Right renal cortex interstitium (tissue), 3 donors: ENCODE measurements at regions not wholly inside any gene's neighbourhood (a gene's known extent, or its start where the extent isn't known, plus 50 kb on each side); places are given as distances from the start of the nearest gene placed in this dataset.
"Not testable (repeated sequence)": the region's sequence is repeated elsewhere in the genome, so short reads cannot be mapped to it uniquely, and the experiment has no call there.

ENCODE experiments used
- DNase-seq, 3 donors: peaks; one replicate each; pipeline ENCODE4 v3.0.0-alpha.2; 2013; ENCODE audit warnings: low read depth in 3 of 3, low spot score in 2 of 3

DNA sequence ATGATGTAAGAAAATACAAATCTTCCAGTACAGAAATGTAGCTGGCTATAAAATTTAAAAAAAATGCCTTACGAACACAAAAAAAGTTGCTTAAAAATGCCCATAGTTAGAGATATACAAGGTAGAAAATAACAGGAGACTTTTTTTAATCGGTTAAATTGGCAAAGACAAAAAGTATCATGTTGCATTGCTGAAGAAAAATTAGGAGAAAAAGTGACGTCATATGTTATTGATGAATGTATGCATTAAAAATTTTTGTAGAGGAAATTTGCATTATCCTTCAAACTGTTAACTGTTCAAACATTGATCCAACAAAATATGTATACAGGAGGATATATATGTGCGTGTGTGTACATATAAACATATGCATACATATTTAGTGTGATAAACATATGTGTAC, 1634.4 kb upstream of the PCDH7 start:
- DNase-seq, result no peak

DNA sequence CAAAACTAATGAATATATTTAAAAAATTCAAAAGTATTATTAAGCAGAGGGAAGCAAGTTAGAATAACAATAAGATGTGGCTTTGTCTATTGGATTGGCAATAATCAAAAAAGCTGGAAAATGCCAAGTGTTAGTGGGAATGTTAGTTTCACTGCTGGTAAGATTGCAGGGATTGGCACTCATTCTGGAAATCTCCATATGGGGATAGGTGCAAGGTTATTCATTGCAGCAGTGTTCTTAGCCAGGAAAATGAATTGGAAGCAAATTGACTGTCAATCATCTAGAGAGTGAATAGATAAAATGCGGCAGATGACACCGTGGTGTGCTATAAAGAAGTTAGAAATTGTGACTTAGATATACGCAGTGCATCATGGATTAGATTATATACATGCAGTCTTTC, 1615.5 kb upstream of the PCDH7 start:
- no peak for DNase-seq

DNA sequence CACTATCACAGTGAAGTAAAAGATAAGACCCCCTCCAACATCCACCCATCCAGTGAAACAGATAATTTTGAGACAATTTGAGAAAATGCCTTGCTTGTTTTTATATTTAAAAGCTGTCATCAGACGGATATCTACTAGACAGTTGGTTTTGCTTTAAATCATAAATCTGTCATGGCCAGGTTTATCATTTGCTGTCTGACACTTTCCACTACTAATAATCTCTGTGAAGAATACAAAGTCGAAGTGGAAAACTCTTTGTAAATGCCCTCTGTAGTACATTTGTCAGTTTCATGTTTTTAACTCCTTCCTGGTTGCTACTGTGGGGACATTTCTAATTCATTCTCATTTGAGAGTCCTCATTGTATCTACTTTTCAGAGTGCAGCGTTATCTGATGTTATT, 1606.2 kb upstream of the PCDH7 start:
- DNase-seq, result no peak

DNA sequence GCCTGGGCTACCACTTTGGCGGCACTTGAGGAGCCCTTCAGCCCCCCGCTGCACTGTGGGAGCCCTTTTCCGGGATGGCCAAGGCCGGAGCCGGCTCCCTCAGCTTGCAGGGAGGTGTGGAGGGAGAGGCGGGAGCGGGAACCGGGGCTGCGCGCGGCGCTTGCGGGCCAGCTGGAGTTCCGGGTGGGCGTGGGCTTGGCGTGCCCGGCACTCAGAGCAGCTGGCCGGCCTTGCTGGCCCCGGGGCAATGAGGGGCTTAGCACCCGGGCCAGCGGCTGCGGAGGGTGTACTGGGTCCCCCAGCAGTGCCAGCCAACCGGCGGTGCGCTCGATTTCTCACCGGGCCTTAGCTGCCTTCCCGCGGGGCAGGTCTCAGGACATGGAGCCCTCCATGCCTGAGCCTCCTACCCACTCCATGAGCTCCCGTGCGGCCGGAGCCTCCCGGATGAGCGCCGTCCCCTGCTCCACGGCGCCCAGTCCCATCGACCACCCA, 1602.9 kb upstream of the PCDH7 start:
- not testable (repeated sequence) for DNase-seq

DNA sequence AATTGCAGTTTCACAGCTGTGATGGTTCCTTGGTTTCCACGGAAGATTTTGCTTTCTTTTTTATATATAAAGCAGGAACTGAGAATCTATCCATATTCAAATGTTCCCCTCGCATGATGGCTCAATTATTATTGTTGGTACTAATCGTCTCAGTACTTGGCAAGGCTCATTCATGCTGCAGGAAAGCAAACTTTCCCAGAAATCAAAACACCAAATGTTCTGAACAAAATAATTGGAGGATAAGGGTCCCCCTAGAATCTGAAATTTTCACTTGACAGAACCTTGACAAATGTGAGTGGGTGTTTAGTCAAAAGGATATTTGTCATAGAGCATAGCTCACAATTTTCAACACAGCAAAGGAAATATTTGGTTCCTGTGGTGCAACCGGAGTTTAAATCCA, 1598.6 kb upstream of the PCDH7 start:
- no peak for DNase-seq

DNA sequence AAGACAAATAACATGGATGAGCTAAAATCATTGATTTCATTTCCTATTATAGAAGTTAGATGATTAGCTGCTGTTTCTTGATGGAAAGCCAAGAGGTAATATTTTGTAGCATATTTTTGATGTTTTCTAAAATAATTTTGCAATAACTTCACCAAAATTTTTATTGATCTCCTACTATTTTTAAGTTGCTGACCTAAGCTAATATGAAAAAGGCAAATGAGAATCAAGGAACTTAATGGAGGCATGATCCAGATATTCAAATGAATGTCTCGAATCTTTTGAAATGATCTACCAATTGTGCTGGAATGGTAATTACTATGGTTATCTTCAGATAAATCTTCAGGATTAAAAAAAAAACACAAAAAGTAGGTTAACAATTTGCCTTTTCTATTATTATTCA, 1591.4 kb upstream of the PCDH7 start:
- no peak for DNase-seq

DNA sequence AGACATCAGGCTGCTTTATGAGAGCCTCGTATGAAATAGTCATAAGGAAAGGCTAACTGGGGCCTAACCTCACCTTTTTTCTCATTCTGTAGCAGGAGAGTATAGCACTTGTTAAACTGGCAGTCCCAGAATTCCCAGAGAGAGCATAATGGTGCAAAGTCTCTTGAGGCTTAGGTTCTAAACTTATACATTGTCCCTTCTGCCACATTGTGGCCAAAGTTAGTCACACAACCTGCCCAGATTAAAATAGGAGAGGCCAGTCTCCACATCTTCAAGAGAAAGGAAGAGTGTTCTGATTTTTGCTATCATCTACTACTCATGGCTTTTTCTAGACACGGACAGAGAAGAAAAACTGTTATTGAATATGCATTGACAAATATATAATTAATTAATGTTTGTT, 1588.9 kb upstream of the PCDH7 start:
- DNase-seq, result no peak

DNA sequence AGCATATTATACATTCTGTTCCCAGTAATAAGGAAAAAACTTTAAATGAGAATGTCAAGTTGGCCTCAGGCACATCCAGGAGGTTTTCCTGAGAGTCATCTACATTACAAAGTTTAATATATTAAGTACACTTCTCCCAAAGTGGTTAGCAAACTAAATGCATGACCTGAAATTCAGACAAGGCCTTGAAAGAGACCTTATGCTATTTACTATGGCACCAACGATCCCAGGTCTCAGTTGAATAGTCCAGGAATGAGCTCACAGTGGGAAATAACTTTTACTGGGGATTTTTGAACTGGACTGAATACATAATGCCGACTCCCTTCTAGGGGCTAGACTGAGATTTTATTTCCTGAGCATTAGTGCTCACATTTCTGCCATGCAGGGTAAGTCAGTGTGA, 1577.5 kb upstream of the PCDH7 start:
- DNase-seq, result no peak

DNA sequence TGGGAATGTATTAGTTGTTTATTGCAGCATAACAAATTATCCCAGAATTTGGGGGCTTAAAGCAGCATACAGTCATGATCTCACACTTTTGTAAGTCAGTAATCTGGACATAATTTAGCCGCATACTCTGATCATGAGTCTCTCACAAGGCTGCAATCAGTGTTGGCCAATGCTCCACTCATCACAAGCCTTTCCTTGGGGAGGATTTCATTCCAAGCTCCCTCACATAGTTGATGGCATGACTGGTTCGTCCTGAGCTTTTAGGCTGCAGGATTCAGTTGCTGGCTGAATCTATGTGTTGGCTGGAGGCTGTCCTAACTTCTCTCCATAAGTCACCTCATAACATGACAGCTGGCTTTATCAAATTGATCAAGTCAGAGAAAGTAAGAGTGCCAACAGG, 1568.6 kb upstream of the PCDH7 start:
- no peak for DNase-seq

DNA sequence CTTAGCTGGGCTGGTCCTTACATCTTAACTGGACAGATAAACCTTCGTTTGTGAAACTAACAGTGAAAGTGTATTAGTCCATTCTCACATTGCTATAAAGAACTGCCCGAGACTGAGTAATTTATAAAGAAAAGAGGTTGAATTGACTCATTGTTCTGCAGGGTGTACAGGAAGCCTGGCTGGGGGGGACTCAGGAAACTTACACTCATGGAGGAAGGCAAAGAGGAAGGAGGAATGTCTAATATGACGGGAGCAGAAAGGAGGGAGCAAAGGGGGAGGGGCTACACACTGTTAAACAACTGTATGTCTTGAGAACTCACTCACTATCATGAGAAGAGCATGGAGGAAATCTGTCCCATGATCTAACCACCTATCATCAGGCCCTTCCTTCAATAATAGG, 1566.5 kb upstream of the PCDH7 start:
- DNase-seq, result no peak

DNA sequence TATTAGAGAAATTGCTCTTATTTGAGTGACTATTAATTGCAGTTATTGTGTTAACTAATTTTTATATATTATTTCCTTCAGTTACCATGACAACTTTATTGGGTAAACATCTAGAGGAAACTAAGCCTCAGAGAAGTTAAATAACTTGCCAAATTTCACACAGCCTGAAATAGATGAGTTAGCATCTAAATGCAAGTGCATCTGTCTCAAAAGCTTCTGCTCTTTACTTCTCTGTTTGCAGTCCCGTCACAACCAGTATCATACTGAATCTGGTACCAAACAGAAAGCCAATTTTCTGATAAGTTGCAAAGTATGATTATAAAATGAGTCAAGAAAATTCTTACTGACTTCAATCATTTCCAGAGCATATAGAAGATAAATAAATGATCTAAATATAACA, 1544.9 kb upstream of the PCDH7 start:
- DNase-seq, result no peak

DNA sequence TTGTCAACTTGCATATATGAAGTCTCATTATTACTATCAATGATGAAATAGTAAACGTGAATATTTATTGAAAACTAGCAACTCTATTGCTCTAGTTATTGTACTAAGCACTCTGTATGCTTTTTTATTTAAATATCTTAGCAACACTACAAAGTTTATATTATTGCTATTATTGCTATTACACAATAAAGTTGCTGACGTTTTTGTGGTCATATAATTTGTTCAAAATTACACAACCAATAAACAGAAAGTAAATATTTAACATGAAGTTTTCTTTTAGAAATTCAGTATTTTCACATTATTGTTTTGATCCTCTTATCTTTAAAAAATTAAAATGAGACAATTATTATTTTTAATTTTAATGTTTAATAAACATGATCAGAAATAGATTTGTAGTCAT, 1521.1 kb upstream of the PCDH7 start:
- DNase-seq, result no peak

DNA sequence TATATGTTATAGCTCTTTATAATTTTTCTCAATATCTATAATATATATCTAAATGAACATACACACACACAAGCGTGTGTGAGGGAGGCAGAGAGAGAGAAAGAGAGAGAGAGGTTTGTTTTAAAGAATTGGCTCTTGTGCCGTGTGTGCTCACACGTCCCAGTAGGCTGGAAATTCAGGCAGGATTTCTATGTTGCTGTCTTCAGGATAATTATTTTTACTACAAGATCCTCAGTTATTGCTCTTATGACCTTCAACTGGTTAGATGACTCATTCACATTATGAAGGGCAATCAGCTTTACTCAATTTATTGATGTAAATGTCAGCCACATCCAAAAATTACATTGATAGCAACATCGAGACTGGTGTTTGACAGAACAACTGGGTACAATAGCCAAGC, 1520.7 kb upstream of the PCDH7 start:
- DNase-seq, result no peak

DNA sequence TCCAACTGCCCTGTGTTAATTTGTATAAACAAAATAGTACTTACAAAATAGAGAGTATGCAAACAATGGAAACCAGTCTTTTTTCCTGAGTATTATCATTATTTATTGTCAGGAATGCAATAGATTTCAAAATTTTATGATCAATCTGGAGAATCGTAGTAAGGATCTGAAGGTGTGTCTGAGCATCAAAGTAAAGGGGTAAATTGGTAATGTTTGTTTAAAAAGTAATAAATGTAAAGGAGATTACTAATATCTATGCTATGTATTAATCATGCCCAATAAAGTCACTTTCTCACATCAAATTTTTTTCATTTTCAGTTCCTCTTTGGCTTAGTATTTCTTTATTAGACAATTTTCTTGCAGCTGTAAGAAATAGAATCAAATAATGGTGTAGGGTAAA, 1507.1 kb upstream of the PCDH7 start:
- no peak for DNase-seq

DNA sequence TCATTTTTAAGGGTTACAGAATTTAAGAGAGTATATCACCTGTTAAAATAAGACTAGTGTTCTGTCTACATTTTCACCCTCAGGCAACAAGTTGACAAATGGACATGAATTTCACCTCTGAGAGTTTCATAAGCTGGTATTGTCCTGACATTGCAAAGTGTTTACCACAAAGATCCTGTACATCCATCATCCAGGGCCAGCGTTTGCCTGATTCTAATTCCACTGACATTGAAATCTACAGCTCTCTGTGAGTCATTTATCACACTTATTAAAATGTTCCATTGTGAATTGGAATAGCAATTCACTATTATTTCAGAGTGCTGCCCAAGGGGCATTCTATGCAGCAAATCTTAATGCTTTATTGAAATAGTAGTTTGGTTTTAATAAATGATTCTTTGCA, 1499.4 kb upstream of the PCDH7 start:
- DNase-seq, result no peak

DNA sequence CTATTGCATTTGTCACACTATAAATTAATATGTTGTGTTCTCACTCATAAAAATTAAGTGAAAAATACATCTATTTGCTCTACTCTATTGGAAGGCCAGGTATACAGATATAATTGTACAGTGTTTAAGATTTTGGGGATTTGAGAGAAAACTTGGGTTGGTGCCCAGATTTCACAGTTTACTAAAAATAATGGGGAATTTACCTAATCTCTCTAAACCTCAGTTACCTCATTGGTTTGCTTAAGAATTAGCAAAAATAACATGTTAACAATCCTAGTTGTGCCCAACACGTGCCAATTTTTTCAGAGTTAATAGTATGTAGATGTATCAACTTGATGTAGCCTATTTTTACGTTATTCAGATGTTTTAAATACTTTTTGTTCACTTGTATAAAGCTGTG, 1495.3 kb upstream of the PCDH7 start:
- no peak for DNase-seq

DNA sequence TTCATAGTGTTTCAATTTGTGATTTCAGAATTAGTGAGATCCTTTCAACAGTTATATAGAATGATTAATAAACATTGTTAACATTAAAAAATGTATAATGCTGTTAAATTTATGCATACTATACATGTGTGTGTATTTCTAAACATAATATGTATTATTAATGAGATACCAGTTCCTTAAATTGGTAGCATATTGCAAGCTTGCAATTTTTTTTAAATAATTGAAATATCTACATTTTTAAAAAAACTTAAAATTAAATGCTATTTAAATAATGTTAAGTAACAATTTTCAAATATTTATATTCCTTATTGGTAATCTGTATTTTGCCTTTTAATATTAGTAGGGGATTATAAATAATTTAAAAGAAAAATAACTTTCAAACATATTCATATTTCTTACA, 1479.5 kb upstream of the PCDH7 start:
- DNase-seq, result no peak

DNA sequence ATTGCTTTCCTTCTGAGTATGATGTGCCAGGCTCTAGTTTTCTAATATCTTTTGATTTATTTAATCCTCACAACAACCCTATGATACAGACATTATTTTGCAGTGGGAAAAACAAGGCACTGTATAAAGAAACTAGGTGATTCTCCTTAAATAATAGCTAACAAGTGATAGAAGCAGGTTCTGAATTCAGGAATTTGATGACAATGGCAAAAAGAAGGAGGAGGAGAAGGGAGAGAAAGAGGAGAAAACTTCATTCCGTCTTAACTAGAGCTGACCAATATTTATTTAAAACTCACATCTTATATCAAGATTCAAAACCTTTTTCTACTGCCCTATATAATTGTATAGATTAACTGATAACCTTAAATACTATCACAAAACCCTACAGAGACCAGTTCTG, 1477.1 kb upstream of the PCDH7 start:
- DNase-seq, result no peak

DNA sequence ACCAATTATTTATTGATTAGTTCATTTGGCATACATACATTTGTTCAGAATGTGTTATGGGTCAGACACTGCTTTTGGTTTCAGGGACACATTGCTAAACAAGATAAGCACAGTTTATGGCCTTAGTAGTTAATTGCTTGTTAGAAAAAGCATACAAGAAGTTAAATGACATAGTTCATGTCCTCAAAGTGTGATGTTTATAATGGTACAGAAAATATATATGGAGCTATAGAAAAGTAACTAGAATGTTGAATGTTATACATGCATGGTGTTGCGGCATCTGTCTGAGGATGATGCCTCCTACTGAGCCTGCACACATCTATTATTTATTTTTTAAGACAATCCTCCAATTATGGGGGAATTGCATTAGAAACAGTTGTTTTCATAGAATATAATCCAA, 1476.3 kb upstream of the PCDH7 start:
- DNase-seq, result no peak

DNA sequence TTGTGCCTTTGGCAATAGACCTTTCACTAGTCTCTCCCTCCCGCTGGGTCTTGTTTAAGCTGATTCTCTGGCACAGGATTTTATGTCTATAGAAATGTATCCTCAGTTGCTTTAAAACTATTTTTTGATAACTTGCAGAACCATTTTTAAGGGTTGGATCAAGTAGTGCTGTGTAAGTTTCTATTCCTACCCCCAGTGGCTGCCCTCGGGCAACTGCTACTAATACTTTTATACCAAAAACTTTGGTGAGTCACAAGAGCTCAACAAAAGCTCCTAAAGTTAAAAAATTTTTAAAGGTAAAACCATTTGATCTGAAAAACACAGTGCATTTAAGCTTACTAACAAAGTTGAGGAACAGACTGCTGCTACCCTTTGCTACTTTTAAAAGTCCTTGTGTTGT, 1460.6 kb upstream of the PCDH7 start:
- DNase-seq, result no peak

DNA sequence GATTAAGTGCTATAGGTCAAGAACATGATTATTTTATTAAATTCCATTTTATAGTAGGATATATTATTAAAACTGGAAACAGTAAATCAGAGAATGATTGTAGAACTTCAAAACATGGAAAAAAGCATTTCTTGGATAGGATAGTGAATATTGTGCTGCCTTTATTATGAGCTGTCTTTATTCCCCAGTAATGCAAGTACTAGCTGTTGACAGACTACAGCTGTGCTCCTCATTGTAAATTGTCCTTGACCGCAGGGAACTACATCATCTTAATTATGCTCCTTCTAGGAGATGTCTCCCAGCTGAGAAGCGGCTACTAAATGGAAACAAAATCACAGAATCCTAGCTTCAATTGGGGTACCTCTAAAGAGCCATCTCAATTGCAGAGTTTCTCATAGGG, 1457.2 kb upstream of the PCDH7 start:
- DNase-seq, result peak; percentile 43 to 76 (median 54)

DNA sequence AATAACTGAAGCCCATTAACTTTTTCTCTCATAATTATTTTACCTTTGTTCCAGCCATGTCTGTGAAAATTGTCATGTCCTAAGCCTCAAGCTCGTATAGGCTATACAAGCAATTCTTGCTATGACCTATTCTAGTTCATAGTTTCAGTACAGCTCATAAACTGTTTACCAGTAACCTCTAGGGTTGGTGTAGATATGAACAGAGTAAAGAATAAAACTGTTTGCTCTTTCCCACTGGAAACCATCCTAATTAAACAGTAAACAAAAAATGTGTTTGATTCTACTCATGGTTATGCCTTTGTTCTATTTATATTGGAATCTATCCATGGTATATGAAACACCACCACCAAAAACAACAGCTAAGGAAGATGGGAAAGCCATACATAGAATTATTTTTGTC, 1444.0 kb upstream of the PCDH7 start:
- no peak for DNase-seq

DNA sequence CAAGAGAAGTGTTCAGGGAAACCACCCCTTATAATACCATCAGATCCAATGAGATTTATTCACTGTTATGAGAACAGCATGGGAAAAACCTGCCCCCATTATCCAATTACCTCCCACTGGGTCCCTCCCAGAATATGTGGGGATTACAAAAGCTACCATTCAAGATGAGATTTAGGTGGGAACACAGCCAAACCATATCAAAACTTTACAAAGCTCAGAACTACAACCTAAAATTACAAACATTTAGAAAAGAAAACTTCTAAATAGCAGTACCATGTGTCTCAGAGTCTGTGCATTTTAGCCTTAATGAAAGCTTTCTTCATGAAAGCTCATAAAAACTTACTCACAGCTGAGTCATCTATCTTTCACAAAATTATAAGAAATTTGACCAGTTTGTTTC, 1442.8 kb upstream of the PCDH7 start:
- no peak for DNase-seq

DNA sequence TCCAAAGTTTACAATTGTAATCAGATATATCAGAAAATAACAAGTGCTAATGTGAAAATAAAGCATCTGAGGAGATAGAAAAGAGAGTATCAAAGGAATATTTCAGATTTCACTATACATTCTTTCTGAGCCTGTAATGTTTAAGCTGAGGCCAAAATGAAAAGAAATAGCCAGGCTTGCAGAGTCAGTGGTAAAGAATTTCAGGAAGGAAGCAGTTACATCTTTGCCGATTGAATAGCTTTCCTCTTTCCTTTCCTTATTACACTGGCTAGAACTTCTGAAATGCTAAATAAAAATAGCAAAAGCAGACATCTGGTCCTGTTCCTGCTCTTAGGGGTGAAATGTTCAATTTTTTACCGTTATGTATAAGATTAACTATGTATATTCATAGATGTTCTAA, 1441.6 kb upstream of the PCDH7 start:
- no peak for DNase-seq
